ENCODE measurements at regions not wholly inside any gene's neighbourhood (a gene's known extent, or its start where the extent isn't known, plus 50 kb on each side); places are given as distances from the start of the nearest gene placed in this dataset.
"Not testable (repeated sequence)": the region's sequence is repeated elsewhere in the genome, so short reads cannot be mapped to it uniquely, and the experiment has no call there.

DNA sequence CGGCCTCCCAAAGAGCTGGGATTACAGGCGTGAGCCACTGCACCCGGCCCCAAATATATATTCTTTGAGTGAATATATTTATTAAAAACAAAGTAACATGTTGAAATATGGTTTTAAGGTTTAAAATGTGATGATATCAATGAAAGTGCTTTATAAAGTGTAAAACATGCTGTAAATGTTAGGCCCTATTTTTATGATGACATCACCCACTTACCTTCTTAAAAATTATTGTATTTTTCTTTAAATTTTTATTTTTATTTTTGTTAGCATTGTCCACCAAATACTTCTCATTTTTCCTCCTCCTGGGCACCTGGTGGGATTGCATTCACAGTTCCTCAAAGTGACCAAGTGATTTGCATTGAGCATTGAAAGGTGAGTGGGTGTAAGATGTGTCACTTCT lies 152.6 kb upstream of the TBX3 start:
- no peak overlapping the region for H3K4me3 Mint-ChIP-seq (ENCODE audit: unreplicated experiment)
- no peaks in the 10 kb centered on the region for H3K27me3 Mint-ChIP-seq (ENCODE audit: unreplicated experiment)
- H3K4me1 Mint-ChIP-seq (ENCODE audit: unreplicated experiment): peaks cover 5% of the 10 kb centered on the region
- H3K27ac Mint-ChIP-seq (ENCODE audit: unreplicated experiment): no peak overlapping the region
- no peaks in the 10 kb centered on the region for H3K36me3 Mint-ChIP-seq (ENCODE audit: unreplicated experiment)
- DNase-seq (ENCODE audit: extremely low spot score, unreplicated experiment): no peak
- TF ChIP-seq, protein P1, sequence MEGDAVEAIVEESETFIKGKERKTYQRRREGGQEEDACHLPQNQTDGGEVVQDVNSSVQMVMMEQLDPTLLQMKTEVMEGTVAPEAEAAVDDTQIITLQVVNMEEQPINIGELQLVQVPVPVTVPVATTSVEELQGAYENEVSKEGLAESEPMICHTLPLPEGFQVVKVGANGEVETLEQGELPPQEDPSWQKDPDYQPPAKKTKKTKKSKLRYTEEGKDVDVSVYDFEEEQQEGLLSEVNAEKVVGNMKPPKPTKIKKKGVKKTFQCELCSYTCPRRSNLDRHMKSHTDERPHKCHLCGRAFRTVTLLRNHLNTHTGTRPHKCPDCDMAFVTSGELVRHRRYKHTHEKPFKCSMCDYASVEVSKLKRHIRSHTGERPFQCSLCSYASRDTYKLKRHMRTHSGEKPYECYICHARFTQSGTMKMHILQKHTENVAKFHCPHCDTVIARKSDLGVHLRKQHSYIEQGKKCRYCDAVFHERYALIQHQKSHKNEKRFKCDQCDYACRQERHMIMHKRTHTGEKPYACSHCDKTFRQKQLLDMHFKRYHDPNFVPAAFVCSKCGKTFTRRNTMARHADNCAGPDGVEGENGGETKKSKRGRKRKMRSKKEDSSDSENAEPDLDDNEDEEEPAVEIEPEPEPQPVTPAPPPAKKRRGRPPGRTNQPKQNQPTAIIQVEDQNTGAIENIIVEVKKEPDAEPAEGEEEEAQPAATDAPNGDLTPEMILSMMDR (IDR thresholded peaks at IDR 0.05): no peak
- H3K9me3 Mint-ChIP-seq (ENCODE audit: unreplicated experiment): no peaks in the 10 kb centered on the region

DNA sequence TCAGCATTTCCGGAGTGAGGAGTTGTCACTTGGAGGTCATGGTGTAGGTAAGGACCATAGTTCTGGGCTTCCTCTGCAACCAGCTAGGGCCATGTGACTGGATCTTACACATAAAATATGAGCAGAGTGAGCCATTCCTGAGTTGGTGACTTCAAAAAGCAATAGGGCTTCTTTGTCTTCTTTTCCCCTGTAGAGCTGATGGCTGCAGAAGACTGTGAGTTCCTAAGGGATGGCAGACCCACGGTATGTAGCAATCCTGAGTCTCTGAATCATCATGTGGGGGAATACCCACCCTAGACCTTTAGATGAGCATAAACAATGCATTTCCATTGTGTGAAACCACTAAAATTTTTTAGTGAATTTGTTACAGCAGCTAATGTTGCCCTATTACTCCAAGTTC lies 151.1 kb upstream of the TBX3 start:
- TF ChIP-seq, protein P1 (IDR thresholded peaks at IDR 0.05): no peak
- Mint-ChIP-seq H3K27ac (ENCODE audit: unreplicated experiment) (no peak overlapping the region), H3K4me1 (ENCODE audit: unreplicated experiment) (peaks cover 5% of the 10 kb centered on the region), H3K4me3 (ENCODE audit: unreplicated experiment) (no peak overlapping the region), H3K27me3 (ENCODE audit: unreplicated experiment) (no peaks in the 10 kb centered on the region), H3K9me3 (ENCODE audit: unreplicated experiment) (no peaks in the 10 kb centered on the region), H3K36me3 (ENCODE audit: unreplicated experiment) (no peaks in the 10 kb centered on the region)
- no peak for DNase-seq (ENCODE audit: extremely low spot score, unreplicated experiment)

DNA sequence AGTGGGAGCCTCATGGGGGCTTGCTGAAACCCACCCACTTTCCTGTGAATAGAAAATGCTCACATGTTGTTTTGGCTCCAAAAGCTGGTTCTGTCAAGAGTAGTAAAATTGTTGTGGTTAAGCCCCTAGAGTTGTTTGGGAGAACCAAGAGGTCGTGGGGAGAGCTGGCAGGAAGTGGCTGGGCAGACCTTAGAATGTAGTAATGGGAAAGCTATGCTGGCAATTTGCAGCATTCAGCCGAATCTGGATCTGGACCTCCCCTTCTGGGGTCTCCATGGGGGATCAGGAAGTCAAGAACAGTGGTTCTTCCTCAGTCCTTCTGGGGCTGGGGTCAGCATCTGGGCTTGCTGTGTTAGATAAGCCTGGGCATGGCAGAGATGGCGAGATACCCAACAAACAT lies 150.6 kb upstream of the TBX3 start:
- no peaks in the 10 kb centered on the region for H3K36me3 Mint-ChIP-seq (ENCODE audit: unreplicated experiment)
- H3K9me3 Mint-ChIP-seq (ENCODE audit: unreplicated experiment): no peaks in the 10 kb centered on the region
- peaks cover 5% of the 10 kb centered on the region for H3K4me1 Mint-ChIP-seq (ENCODE audit: unreplicated experiment)
- no peaks in the 10 kb centered on the region for H3K27me3 Mint-ChIP-seq (ENCODE audit: unreplicated experiment)
- no peak overlapping the region for H3K4me3 Mint-ChIP-seq (ENCODE audit: unreplicated experiment)
- no peak for DNase-seq (ENCODE audit: extremely low spot score, unreplicated experiment)
- TF ChIP-seq, protein P1 (IDR thresholded peaks at IDR 0.05): no peak
- no peak overlapping the region for H3K27ac Mint-ChIP-seq (ENCODE audit: unreplicated experiment)

DNA sequence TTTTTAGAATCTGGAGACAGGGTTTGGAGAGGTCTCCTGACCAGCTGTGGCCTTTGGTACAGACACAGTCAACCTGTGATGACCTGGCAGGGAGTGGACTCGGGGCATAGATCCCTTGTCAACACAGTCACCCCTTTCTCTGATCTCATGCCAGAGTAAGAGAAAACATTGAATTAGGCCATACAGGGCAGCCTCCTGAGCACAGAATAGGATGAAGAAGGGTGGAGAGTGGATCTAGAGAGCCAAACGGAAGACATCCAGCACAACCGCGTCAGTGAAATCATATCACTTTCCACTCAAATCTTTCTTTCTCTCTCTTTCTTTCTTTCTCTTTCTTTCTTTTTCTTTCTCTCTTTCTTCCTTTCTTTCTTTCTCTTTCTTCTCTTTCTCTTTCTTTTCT lies 145.9 kb upstream of the TBX3 start:
- no peak overlapping the region for H3K4me3 Mint-ChIP-seq (ENCODE audit: unreplicated experiment)
- H3K4me1 Mint-ChIP-seq (ENCODE audit: unreplicated experiment): peaks cover 5% of the 10 kb centered on the region
- H3K9me3 Mint-ChIP-seq (ENCODE audit: unreplicated experiment): no peaks in the 10 kb centered on the region
- H3K27me3 Mint-ChIP-seq (ENCODE audit: unreplicated experiment): no peaks in the 10 kb centered on the region
- H3K36me3 Mint-ChIP-seq (ENCODE audit: unreplicated experiment): no peaks in the 10 kb centered on the region
- no peak for DNase-seq (ENCODE audit: extremely low spot score, unreplicated experiment)
- TF ChIP-seq, protein P1 (IDR thresholded peaks at IDR 0.05): no peak
- no peak overlapping the region for H3K27ac Mint-ChIP-seq (ENCODE audit: unreplicated experiment)

DNA sequence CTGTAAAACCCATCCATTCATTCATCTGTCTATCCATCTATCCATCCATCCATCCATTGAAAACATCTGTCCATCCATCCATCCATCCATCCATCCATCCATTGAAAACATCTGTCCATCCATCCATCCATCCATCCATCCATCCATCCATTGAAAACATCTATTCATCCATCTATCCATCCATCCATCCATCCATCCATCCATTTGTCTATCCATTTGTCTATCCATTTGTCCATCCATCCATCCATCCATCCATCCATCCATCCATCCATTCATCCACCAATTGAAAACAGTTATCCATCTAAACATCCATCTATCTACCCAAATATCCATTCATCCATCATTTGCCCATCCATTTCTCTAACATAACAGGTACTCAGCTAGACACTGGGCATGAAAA lies 145.3 kb upstream of the TBX3 start:
- not testable (repeated sequence) for H3K9me3 Mint-ChIP-seq (ENCODE audit: unreplicated experiment); H3K27me3 Mint-ChIP-seq (ENCODE audit: unreplicated experiment); DNase-seq (ENCODE audit: extremely low spot score, unreplicated experiment); H3K36me3 Mint-ChIP-seq (ENCODE audit: unreplicated experiment); H3K4me1 Mint-ChIP-seq (ENCODE audit: unreplicated experiment); H3K27ac Mint-ChIP-seq (ENCODE audit: unreplicated experiment); H3K4me3 Mint-ChIP-seq (ENCODE audit: unreplicated experiment)

DNA sequence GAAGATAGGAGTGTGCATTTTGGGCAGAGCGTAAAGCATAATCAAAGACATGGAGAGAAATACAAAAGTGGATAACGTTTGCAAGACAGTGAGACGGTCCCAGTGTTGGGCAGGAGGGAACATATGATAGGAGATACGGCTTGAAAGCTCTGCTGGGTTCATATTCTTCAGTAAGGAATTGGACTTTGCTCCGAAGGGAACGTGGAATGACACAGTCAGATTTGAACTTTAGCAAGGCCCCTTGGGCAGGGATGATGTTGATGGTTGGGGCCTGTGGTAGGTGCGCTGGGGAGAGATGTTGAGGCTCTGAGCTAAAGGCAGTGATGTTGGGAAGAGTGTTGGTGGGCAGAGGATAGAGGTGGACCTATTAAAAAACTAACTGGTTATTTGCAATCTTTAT lies 143.5 kb upstream of the TBX3 start:
- DNase-seq (ENCODE audit: extremely low spot score, unreplicated experiment): no peak
- no peak overlapping the region for H3K27ac Mint-ChIP-seq (ENCODE audit: unreplicated experiment)
- no peaks in the 10 kb centered on the region for H3K9me3 Mint-ChIP-seq (ENCODE audit: unreplicated experiment)
- H3K4me3 Mint-ChIP-seq (ENCODE audit: unreplicated experiment): no peak overlapping the region
- H3K36me3 Mint-ChIP-seq (ENCODE audit: unreplicated experiment): no peaks in the 10 kb centered on the region
- H3K4me1 Mint-ChIP-seq (ENCODE audit: unreplicated experiment): no peaks in the 10 kb centered on the region
- no peaks in the 10 kb centered on the region for H3K27me3 Mint-ChIP-seq (ENCODE audit: unreplicated experiment)
- TF ChIP-seq, protein P1 (IDR thresholded peaks at IDR 0.05): no peak
